NCI-H187 treated with DMSO at 0.1 percent for 48 hours (cell line): ENCODE measurements at regions not wholly inside any gene's neighbourhood (a gene's known extent, or its start where the extent isn't known, plus 50 kb on each side); places are given as distances from the start of the nearest gene placed in this dataset.
"Not testable (repeated sequence)": the region's sequence is repeated elsewhere in the genome, so short reads cannot be mapped to it uniquely, and the experiment has no call there.

ENCODE experiments used
- DNase-seq: peaks from one replicate; lab custom pipeline; 2025; lab: John Stamatoyannopoulos, UW

GRCh38 chr7:130789436-130789835 is 55.4 kb upstream of the KLF14 start:
- DNase-seq, result no peak

GRCh38 chr7:130791746-130792145 is 57.7 kb upstream of the KLF14 start:
- DNase-seq, result no peak

GRCh38 chr7:130793855-130794618 is 60.0 kb upstream of the KLF14 start:
- DNase-seq, result no peak

- DNase-seq, result no peak
Observed at GRCh38 chr7:130794619-130794922, 60.6 kb upstream of the KLF14 start.

- DNase-seq, result not testable (repeated sequence)
Observed at GRCh38 chr7:130796425-130796824, 62.4 kb upstream of the KLF14 start.

- DNase-seq, result no peak
Observed at GRCh38 chr7:130803127-130803526, 69.1 kb upstream of the KLF14 start.

GRCh38 chr7:130804220-130804619 is 70.2 kb upstream of the KLF14 start:
- no peak for DNase-seq

GRCh38 chr7:130812819-130813218 is 78.8 kb upstream of the KLF14 start:
- not testable (repeated sequence) for DNase-seq

GRCh38 chr7:130814778-130815335 is 80.8 kb upstream of the KLF14 start:
- DNase-seq, result no peak

GRCh38 chr7:130818056-130818455 is 84.0 kb upstream of the KLF14 start:
- no peak for DNase-seq

GRCh38 chr7:130821864-130822263 is 87.9 kb upstream of the KLF14 start:
- no peak for DNase-seq

- no peak for DNase-seq
Observed at GRCh38 chr7:130822642-130823041, 88.6 kb upstream of the KLF14 start.

GRCh38 chr7:130823060-130823459 is 89.1 kb upstream of the KLF14 start:
- no peak for DNase-seq

GRCh38 chr7:130825819-130826218 is 91.8 kb upstream of the KLF14 start:
- DNase-seq, result no peak

- DNase-seq, result no peak
Observed at GRCh38 chr7:130829415-130829814, 95.4 kb upstream of the KLF14 start.

GRCh38 chr7:130831322-130831721 is 97.3 kb upstream of the KLF14 start:
- no peak for DNase-seq

GRCh38 chr7:130831817-130832481 is 97.9 kb upstream of the KLF14 start:
- DNase-seq, result no peak

GRCh38 chr7:130838738-130839137 is 104.7 kb upstream of the KLF14 start:
- no peak for DNase-seq

GRCh38 chr7:130840599-130840998 is 106.6 kb upstream of the KLF14 start:
- DNase-seq, result no peak

GRCh38 chr7:130841416-130841815 is 107.4 kb upstream of the KLF14 start:
- no peak for DNase-seq

- no peak for DNase-seq
Observed at GRCh38 chr7:130843703-130844102, 109.7 kb upstream of the KLF14 start.

GRCh38 chr7:130844811-130845580 is 111.0 kb upstream of the KLF14 start:
- DNase-seq, result no peak

GRCh38 chr7:130845581-130846085 is 111.6 kb upstream of the KLF14 start:
- no peak for DNase-seq
